Panc1 (cell line): ENCODE measurements at regions not wholly inside any gene's neighbourhood (a gene's known extent, or its start where the extent isn't known, plus 50 kb on each side); places are given as distances from the start of the nearest gene placed in this dataset.

ENCODE experiments used
- SIN3A ChIP-seq: IDR thresholded peaks from 2 replicates; pipeline ENCODE4 v1.6.1; 2012; ENCODE audit warnings: low read depth, mild to moderate bottlenecking, low read length, moderate library complexity, borderline replicate concordance; ENCODE audit not compliant: insufficient read depth
- TF ChIP-seq, protein P1 (sequence below): fragments of 450-650 bp; IDR thresholded peaks from 2 replicates; pipeline ENCODE4 v1.5.1; 2017; ENCODE audit warnings: mild to moderate bottlenecking
- TF ChIP-seq, protein P2 (sequence below), 2 experiments: IDR thresholded peaks; 2 replicates each; pipeline ENCODE4 v1.6.1; 2011 to 2012; ENCODE audit warnings: low read depth in 2 of 2, control low read depth in 1 of 2, low read length in 1 of 2, mild to moderate bottlenecking in 1 of 2, moderate library complexity in 1 of 2; ENCODE audit not compliant: insufficient read depth in 1 of 2

DNA sequence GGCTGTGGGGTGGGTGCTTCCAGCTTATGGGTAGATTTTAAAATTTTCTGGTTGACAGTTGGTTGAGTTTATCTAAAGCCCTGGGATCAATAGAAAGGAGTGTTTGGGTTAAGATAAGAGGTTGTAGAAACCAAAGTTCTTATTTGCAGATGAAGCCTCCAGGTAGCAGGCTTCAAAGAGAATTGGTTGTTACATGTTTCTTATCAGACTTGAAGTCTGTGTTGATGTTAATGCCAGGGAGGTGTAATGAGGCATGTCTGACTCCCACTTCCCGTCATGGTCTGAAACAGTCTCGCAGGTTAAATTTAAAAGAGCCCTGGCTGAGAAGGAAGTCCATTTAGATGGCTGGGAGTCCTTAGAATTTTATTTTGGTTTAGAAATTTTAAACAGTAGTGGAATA is 165.2 kb upstream of the TMEM72 start:
- TF ChIP-seq, protein P1, sequence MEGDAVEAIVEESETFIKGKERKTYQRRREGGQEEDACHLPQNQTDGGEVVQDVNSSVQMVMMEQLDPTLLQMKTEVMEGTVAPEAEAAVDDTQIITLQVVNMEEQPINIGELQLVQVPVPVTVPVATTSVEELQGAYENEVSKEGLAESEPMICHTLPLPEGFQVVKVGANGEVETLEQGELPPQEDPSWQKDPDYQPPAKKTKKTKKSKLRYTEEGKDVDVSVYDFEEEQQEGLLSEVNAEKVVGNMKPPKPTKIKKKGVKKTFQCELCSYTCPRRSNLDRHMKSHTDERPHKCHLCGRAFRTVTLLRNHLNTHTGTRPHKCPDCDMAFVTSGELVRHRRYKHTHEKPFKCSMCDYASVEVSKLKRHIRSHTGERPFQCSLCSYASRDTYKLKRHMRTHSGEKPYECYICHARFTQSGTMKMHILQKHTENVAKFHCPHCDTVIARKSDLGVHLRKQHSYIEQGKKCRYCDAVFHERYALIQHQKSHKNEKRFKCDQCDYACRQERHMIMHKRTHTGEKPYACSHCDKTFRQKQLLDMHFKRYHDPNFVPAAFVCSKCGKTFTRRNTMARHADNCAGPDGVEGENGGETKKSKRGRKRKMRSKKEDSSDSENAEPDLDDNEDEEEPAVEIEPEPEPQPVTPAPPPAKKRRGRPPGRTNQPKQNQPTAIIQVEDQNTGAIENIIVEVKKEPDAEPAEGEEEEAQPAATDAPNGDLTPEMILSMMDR = no peak
- TF ChIP-seq, protein P2, sequence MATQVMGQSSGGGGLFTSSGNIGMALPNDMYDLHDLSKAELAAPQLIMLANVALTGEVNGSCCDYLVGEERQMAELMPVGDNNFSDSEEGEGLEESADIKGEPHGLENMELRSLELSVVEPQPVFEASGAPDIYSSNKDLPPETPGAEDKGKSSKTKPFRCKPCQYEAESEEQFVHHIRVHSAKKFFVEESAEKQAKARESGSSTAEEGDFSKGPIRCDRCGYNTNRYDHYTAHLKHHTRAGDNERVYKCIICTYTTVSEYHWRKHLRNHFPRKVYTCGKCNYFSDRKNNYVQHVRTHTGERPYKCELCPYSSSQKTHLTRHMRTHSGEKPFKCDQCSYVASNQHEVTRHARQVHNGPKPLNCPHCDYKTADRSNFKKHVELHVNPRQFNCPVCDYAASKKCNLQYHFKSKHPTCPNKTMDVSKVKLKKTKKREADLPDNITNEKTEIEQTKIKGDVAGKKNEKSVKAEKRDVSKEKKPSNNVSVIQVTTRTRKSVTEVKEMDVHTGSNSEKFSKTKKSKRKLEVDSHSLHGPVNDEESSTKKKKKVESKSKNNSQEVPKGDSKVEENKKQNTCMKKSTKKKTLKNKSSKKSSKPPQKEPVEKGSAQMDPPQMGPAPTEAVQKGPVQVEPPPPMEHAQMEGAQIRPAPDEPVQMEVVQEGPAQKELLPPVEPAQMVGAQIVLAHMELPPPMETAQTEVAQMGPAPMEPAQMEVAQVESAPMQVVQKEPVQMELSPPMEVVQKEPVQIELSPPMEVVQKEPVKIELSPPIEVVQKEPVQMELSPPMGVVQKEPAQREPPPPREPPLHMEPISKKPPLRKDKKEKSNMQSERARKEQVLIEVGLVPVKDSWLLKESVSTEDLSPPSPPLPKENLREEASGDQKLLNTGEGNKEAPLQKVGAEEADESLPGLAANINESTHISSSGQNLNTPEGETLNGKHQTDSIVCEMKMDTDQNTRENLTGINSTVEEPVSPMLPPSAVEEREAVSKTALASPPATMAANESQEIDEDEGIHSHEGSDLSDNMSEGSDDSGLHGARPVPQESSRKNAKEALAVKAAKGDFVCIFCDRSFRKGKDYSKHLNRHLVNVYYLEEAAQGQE (IDR thresholded peaks at IDR 0.05; ENCODE audit: insufficient read depth in 1 of 2, low read depth in 2 of 2, low read length in 1 of 2) = no peak
- TF ChIP-seq SIN3A = no peak
